ENCODE measurements at regions not wholly inside any gene's neighbourhood (a gene's known extent, or its start where the extent isn't known, plus 50 kb on each side); places are given as distances from the start of the nearest gene placed in this dataset.
A peak's percentile ranks its signal among the peaks of the same experiment; 100 is the strongest.

- no peak for DNase-seq
Observed at GRCh38 chr2:126358122-126358521, 297.8 kb upstream of the GYPC start.

- no peak for DNase-seq
Observed at GRCh38 chr2:126359494-126359893, 296.5 kb upstream of the GYPC start.

DNA sequence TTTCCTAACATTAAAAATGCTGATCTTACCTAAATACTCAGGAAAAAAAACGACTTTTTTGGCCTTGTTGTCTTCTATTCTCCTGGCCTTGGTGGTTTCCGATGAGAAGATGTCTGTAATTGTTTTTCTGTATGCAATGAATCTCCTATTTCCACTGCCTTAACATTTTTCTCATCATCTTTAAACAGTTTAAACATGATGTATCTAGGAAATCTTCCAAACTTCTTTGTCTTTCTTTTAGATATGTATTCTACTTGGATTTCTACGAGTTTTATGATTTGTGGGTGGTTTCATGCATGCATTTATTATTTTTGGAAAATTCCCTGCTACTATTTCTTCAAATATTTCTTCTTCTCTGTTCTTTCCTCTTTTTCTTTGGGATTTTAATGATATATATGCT is 288.6 kb upstream of the GYPC start:
- no peak for DNase-seq

DNA sequence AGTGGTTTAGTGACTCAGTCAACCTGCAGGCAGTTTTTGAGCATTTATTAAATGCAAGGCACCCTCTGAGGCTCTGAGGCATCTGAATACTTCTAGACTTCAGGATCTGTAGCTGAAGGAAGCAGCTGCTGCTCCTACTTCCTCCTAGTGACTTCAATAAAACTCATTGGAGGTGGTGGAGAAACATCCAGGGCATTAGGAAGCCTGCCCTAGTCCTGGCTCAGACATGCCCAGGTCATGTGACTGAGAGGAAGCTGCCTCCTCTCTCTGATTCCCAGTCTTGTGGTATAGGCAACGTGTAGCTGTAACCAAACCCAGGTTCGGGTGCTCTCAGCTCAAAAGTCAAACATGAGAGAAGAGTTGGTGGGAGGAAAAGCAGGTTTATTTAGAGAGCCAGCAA is 287.2 kb upstream of the GYPC start:
- no peak for DNase-seq

GRCh38 chr2:126370201-126370600 is 285.8 kb upstream of the GYPC start:
- DNase-seq = no peak

DNA sequence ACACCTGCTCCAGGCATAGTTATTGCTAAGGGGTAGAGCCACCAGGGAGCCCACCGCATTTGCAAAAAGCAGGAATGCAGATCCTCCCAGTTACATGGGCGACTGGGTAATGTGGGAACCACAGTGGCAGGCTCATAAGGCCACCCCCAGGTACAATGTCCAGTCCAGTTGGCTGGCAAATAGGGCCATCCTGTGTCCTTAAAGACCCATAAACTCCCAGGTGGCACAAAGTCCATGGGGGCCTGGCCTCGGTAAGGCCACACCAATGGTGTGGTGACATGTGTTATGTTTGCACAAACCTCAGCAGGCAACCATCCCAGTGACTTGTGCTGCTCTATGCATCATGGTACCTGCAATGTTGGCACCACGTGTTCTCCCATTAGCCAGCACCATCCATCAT is 283.6 kb upstream of the GYPC start:
- no peak for DNase-seq

- DNase-seq = no peak
Observed at GRCh38 chr2:126378176-126378575, 277.8 kb upstream of the GYPC start.

- no peak for DNase-seq
Observed at GRCh38 chr2:126381091-126381490, 274.9 kb upstream of the GYPC start.

DNA sequence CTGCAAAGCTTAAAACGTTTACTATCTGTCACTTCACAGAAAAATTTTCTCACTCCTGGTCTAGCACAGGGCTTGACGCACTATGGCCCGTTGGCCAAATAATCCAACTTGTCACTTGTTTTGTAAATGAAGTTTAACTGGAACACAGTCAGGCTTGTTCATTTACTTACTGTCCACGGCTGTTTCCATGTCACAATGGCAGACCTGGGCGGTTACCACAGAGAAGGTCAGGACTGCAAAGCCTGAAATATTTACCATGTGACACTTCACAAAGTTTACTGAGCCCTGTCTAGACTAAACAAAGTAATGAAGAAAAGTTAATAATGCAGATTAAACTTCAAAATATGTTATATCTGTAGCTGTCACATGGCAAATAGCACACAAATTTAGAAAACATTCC is 273.0 kb upstream of the GYPC start:
- no peak for DNase-seq

DNA sequence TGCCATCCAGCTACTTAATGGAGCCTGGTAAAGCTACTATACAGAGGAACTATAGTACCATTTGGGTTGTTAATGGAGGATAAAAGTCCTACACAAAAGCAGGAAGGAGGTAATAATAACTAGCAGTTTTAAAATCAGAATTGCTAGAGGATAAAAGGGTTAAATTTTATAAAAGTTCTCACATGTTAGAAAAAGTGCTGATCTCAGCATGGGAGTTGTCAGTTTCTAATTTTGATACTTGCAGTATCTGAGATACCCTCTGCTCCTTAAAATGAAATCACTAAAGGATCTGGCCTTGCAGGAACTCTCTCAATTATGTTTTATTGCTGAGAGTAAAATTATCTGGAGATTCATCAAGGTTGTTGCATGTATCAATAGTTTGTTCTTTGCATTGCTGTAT is 272.2 kb upstream of the GYPC start:
- DNase-seq = no peak

DNA sequence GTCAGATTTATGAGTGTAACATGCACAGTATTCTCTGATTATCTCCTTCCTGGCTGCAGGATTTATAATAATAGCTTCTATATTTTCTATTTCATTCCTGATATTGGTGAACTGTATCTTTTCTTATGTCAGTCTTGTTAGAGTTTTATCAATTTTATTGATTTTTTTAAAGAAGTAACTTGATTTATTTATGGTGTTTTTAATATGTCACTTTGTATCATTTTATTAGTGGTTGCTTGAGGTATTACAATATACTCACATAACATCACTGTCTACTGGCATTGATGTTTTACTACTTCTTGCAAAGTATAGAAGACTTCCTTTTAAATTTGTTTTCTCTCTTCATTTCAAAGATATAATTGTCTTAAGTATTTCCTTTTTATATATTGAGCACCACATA is 270.5 kb upstream of the GYPC start:
- no peak for DNase-seq

DNA sequence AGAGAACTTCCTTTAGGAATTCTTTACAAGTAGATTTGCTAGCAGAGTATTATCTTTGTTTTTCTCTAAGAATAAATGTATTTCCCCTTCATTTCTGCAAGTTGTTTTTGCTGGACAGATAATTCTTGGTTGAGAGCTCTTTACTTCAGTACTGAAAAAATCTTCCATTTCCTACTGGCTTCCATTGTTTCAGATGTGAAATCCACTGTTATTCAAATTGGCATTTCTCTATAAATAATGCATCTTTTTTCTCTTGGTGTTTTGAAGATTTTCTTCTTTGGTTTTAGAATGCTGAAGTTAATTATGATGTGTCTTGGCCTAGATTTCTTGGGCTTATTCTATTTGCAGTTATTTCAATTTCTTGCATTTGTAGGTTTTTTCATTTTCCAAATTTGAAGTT is 270.0 kb upstream of the GYPC start:
- DNase-seq = no peak

DNA sequence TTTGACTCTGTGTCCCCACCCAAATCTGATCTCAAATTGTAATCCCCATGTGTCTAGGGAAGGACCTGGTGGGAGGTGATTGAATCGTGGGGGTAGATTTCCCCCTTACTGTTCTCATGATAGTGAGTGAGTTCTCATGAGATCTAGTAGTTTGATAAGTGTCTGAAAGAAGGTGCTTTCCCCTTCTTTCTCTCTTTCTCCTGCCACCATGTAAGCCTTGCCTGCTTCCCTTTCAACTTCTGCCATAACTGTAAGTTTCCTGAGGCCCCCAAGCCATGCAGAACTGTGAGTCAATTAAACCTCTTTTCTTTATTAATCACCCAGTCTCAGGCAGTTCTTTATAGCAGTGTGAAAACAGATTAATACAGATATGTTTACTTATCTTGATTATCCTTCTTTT is 266.5 kb upstream of the GYPC start:
- DNase-seq = no peak

DNA sequence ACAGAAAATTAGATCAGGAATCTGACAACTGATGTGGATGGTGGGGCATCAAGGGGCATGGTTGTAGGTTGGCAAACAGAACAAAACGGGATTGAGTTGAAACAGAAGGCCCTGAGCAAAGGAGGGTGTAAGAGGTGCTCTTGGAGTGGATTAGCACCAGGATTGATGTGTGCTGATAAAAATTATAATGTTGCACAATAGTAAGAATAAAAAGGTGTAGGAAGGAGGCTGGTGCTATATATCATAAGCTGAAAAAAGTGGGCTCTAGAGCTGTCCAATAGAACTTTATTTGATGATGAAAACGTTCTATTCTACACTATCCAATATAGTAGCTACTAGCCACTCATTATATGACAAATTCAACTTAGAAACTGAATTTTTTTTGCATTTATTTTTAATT is 263.1 kb upstream of the GYPC start:
- no peak for DNase-seq

- DNase-seq = peak; percentile 43
Observed at GRCh38 chr2:126399001-126399400, 257.0 kb upstream of the GYPC start.

- no peak for DNase-seq
Observed at GRCh38 chr2:126403039-126403628, 252.8 kb upstream of the GYPC start.

GRCh38 chr2:126406267-126406666 is 249.7 kb upstream of the GYPC start:
- DNase-seq = no peak

GRCh38 chr2:126408671-126409070 is 247.3 kb upstream of the GYPC start:
- DNase-seq = no peak

- no peak for DNase-seq
Observed at GRCh38 chr2:126409850-126410249, 246.1 kb upstream of the GYPC start.

- no peak for DNase-seq
Observed at GRCh38 chr2:126413079-126413478, 242.9 kb upstream of the GYPC start.

- no peak for DNase-seq
Observed at GRCh38 chr2:126419403-126419802, 236.6 kb upstream of the GYPC start.

GRCh38 chr2:126425943-126426342 is 230.0 kb upstream of the GYPC start:
- DNase-seq = no peak

DNA sequence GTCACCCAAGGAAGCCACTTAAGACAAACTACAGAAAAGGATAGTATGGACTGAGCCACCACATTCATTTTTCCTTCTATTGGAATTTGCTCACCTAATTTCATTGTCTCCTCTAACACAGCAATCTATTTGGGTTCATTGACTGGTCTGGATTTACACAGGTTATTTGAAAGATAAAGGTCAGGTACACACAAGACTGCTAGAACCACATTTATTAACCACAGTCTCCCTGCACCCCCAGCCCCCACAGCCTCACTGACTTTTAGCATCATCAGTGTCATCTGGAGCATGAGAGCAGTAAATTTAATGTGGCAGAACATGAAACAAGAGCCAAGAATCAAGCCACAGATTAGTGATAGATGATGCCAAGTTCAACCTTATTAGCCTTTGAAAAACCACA is 226.9 kb upstream of the GYPC start:
- DNase-seq = no peak

GRCh38 chr2:126431136-126431535 is 224.8 kb upstream of the GYPC start:
- DNase-seq = no peak

DNA sequence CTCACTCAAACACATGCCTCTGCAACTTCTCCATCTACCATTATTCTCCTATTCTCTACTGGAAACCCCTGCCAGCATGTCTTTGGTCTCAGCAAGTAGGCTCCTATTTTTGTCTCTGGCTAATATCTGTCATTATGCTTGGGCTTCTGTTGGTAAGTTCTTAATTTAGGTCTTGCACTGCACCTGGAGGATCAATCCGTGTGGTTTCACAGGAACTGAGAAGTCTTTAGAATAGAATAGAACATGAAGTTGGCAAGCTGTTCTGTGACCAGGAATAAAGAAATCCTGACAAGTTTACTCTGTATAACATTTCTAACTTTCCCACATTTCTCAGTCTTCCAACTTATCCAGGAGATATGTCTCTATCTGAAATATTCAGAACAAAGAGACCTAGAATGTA is 219.5 kb upstream of the GYPC start:
- no peak for DNase-seq

DNA sequence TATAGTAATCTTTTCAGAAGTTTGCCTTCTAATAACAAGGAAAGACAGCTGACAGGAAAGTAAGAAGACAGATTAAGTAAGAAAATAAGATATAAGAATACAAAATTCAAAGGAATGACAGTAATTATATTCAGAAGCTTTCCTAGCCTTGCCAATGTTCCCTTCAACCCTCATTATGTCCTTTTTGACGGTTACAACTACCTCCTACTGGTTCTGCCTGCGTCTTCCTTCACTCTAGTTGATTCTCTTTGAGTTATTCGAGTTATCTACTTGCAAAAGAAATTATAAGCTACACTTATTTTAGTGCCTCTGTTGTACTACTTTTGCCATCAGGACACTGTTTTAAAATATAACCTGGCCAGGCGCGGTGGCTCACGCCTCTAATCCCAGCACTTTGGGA is 218.9 kb upstream of the GYPC start:
- no peak for DNase-seq

All from activated CD4-positive, alpha-beta T cell treated with anti-CD3 and anti-CD28 coated beads for 48 hours (primary cell).